Retina (tissue), 1 donor: ENCODE measurements at regions not wholly inside any gene's neighbourhood (a gene's known extent, or its start where the extent isn't known, plus 50 kb on each side); places are given as distances from the start of the nearest gene placed in this dataset.

Experiments
- DNase-seq: peaks from one replicate; pipeline ENCODE4 v3.0.0-alpha.2; 2016

- DNase-seq: no peak
These were observed 82.5 kb upstream of the RGMA start for GRCh38 chr15:93171476-93171875.

- no peak for DNase-seq
These were observed 81.3 kb upstream of the RGMA start for GRCh38 chr15:93170329-93170728.

- no peak for DNase-seq
These were observed 79.9 kb upstream of the RGMA start for GRCh38 chr15:93168910-93169309.

DNA sequence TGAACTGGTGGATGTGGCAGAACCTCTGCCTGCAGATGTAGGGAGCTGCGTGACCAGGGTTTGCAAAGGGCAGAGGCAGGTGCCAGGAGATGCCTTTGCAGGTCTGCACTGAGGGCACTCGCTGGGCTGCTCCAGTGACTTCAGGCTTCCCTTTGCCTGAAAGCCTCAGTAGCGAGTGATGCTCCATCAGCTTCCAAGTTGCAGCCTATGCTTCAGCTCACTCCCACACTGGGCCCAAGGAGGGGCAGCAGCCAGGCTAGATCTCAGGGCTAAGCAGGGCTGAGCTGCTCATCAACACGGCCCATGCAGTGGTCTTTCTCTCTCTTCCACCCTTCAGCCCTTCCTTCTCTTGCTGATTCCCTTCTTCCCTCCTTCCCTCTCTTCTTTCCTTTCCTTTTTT is 78.3 kb upstream of the RGMA start:
- no peak for DNase-seq

DNA sequence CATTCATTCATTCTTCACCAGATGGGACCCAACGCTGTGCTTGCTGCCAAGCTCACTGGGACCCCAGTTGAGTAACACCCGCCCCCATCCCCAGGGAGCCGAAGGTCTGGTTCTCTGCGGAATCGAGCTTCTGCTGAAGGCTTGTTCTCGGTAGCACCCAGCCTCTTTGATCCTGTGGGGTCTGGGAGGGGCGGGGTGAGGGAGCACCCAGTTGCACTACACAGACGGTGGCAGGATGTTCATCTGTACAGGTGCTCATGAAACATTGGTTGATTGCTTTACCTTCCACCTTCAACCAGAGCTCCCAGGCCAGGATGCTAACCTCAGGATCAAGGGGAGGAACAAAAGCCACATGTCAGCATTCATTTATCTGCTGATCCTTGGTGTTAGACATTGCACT is 77.7 kb upstream of the RGMA start:
- DNase-seq: no peak

DNA sequence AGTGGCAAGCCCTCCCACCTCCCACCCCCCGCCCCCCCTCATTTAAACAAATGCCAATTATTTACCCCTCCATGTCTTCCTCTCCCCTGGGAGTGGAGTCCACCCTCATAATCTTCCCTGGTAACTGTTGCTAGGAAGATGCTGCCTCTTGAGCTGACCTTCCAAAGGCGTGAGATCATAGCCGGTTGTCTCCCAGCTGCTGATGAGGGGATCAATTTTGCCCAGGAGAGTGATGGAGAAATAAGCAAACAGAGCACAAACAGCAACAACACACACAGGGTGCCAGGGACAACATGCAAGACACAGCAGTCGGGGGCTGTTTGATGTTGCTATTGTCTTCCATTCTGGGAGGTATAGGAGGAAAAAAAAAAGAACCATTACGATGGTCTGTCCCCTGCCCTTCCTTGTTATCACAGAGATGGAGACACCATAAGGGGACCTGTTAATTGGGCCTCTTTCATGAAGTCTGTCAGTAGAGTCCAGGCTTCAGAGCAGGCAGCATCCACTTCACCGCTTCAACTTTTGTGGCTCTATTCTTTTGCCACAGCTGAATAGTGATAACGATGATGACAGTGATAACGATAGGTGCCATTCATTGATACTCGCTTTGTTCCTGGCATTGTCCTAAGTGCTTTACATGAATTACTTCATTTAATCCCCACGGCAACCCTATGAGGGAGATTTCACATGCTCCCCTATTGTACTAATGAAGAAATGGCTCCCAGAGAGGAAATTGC is 76.9 kb upstream of the RGMA start:
- peak; percentile 40 for DNase-seq

GRCh38 chr15:93164409-93164808 is 75.4 kb upstream of the RGMA start:
- no peak for DNase-seq

DNA sequence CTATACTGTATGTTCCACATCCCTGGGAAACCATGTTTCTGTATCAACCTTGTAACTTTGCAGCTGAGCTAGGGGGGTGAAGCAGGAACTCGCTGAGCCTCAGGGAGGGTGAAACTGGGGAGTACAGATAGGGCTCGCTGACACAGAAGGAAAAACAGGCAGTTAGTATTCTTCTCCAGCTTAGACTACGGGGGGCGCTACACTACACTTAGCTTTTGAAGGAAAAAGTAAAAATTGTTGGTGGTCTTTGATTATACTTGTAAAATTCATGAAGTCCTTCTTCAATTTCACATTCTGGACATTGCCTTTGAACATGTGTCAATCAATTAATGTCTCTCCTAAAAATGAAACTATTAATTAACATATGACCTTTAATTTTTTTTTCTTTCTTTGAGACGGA is 73.5 kb upstream of the RGMA start:
- DNase-seq: no peak

- no peak for DNase-seq
These were observed 70.9 kb upstream of the RGMA start for GRCh38 chr15:93159930-93160329.

- DNase-seq: no peak
These were observed 69.3 kb upstream of the RGMA start for GRCh38 chr15:93158097-93158900.

GRCh38 chr15:93154666-93155065 is 65.7 kb upstream of the RGMA start:
- no peak for DNase-seq

DNA sequence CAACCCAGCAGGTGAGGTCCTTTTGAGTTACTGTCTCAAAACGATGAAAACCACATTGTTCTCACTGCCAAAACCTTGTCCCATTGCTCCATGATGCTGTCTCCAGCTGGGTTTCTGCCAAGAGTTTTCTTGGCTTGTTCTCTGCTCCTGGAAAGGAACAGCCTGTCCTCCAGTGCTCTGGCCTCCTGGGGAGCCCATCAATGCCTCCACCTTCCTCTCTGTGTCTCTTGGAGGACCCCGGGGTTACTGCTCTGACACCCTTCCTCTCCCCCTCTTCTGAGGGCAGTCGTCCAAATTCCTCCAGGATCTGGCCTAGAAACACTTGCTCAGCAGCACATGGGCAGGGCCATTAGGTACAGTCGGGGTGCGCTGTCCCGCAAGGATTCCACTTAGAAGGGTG is 63.9 kb upstream of the RGMA start:
- DNase-seq: no peak

GRCh38 chr15:93152360-93152759 is 63.3 kb upstream of the RGMA start:
- no peak for DNase-seq

DNA sequence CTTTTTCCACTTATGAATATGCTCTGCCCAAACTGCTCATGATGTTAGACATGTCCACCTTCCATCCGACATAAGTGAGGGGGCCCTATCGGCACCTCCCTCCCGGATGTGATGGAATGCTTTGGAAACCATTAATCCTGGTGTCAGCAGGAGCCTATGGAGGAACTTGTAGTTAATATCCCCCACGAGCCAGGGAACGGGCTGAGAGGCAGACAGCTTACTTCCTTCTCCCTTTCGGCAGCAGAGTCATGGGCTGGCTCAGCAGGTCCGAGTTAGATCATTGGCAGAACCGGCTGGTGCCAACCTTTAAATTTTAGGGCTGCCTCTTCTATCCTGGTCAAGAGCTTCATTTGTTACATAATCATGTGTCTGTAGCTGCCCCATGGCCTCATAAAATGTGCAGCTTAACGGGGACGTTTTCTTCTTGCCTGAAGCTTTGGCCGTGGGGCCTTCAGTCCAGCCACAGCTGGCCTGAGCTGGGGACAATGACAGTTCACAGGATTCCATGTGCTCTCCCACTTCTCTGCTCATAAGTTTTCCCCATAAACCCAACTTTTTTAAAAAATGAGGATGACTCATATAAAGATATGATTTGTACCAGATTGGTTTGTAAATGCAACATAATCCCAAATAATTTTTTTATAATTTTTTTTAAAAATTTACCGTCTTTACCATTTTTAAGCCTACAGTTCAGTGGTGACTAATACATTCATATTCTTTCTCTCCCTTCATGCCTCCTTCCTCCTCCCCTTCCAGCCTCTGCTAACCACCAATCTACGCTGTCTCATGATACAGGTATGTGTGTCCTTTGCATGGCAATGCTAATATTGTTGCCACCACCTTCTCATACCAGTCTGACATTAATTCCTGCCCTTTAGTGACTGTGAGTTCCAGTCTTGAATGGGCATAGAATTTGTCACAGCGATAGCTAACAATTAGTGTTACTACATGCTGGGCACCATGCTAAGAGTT is 62.2 kb upstream of the RGMA start:
- DNase-seq: no peak

- no peak for DNase-seq
These were observed 57.6 kb upstream of the RGMA start for GRCh38 chr15:93146601-93147000.

GRCh38 chr15:93146196-93146595 is 57.2 kb upstream of the RGMA start:
- no peak for DNase-seq

DNA sequence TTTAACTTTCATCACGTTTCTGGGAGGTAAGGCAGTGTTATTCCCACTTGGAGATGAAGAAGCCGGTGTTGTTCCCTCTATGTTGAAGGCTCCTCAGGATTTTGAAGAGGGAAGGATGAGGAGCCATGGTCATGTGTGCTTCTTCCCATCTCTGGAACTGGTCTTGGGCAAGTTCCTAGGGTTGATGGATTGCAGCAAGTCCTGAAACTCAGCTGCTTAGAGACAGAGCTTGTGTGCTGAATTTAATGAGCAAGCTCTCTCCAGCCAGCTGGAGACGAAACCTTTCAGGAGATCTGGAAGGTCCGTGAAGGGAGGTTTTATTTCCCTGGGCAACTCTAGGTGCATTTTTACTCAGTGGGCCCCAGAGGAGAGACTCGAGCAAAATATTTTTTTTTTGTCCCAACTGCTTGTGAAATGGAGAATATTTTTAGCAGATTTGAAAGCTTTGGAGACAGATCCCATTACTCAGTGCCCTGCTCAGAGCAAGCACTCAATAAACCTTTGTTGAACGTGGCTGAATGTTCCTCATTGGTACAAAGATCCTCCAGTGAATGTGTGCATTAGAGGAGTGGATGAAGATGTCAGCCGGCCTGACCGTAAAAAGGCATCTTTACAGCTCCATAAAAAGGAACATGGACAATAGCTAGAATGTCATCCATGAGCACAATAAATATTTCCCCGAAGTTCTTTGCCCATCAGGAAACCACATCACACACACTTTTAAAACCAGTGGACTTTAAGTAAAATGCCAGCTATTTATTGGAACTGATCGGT is 55.6 kb upstream of the RGMA start:
- no peak for DNase-seq

GRCh38 chr15:93143186-93143585 is 54.2 kb upstream of the RGMA start:
- no peak for DNase-seq

DNA sequence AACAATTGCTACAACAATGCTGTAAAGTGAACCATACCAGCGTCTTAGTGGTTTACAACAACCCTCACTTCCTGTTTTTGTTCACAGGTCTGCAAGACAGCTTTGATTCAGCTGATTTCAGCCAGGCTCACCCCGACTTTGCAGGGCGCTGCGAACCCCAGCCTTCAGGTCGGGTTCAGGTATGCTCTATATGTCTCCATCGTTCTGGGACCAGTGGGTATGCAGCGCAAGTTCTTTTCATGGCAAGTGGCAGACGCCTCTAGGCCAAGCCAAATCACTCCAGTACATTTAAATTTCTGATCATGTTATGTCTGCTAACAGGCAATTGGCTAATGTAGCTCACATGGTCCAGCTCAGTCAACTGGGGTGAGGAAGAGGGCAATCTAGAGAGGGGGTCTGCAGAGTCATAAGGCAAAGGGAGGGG is 52.4 kb upstream of the RGMA start:
- no peak for DNase-seq

- DNase-seq: no peak
These were observed 50.4 kb upstream of the RGMA start for GRCh38 chr15:93139436-93139835.

DNA sequence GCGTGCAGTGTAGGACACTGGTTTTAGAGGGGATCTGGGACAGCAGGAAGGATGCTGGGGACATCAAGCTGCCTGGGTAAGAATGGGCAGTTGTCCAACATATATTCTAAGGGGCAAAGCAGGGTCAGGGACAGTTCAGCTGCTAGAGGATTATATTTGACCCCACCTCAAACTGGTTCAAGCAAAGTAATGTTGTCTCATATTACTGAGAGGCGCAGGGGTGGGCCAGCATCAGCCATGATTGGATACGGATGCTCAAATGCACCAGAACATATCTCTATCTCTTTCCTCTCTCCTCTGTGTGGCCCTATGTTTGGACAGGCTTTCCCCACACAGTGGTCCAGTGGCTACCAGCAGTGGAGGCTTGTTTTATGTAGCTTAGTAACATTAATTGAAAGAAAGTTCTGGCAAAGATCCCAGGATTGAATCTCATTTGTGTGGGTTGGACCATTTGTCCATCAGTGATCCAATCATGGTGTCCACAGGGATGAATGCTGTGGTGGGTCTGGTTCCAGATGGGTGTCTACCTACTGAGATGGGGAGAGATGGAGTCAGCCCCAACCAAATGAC is 49.8 kb upstream of the RGMA start:
- DNase-seq: no peak
